ENCODE measurements at regions not wholly inside any gene's neighbourhood (a gene's known extent, or its start where the extent isn't known, plus 50 kb on each side); places are given as distances from the start of the nearest gene placed in this dataset.
A peak's percentile ranks its signal among the peaks of the same experiment; 100 is the strongest.

DNA sequence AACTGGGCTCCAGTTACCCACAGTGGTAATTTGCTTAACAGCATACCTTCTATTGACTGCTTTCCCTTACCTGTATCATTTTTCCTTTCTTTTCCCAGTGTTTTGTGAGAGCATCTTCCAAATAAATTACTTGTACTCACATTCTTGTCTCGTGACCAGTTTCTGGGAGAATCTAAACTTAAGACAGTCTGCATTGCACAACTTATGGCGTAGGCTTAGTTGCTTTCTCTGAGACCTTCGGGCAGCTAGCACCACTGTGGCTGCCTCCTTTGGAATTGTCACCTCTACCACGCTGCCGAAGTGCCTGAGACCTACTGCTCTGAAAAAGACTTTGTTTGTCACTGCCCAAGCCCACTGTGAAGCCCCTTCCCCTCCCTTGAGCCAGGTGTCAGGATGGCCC lies 188.1 kb upstream of the BMP2 start:
- DNase-seq (ENCODE audit: low read depth in 1 of 2, low spot score in 2 of 2) (no peak), FAIRE-seq (no peak)
- Histone ChIP-seq H3K36me3 (ENCODE audit: control insufficient read depth in 2 of 4, insufficient read depth in 4 of 4, low read length in 3 of 4) (no peaks in the 10 kb centered on the region), H3K23ac (ENCODE audit: insufficient read length) (no peak overlapping the region), H3K23me2 (ENCODE audit: low read depth, low read length) (no peaks in the 10 kb centered on the region), H3K18ac (ENCODE audit: extremely low read depth, low read length) (no peak overlapping the region), H3K27ac (ENCODE audit: low read depth, low read length) (no peak overlapping the region), H3K9me3 (ENCODE audit: insufficient read depth in 2 of 2, low read depth in 1 of 2, low read length in 1 of 2) (no peaks in the 10 kb centered on the region), H3K9ac (replicated peaks in 1 of 4; ENCODE audit: extremely low read depth in 1 of 4, low read depth in 3 of 4, low read length in 3 of 4) (no peak overlapping the region), H4K20me1 (replicated peaks in 1 of 2; ENCODE audit: control insufficient read depth in 1 of 2, insufficient read depth in 2 of 2, low read length in 2 of 2) (no peaks in the 10 kb centered on the region), H2BK15ac (ENCODE audit: low read length) (no peak overlapping the region), H3K79me1 (ENCODE audit: low read depth, low read length) (no peaks in the 10 kb centered on the region), H2BK120ac (replicated peaks; ENCODE audit: low read depth, low read length) (no peak overlapping the region), H4K5ac (ENCODE audit: insufficient read length, low read depth, low read length) (no peak overlapping the region), H2BK12ac (ENCODE audit: low read depth, low read length) (no peak overlapping the region), H2AFZ (ENCODE audit: low read length) (no peak overlapping the region), H3K4me3 (ENCODE audit: extremely low read depth in 1 of 4, insufficient read depth in 2 of 4, low read depth in 3 of 4, low read length in 4 of 4) (no peak overlapping the region), H3K56ac (replicated peaks; ENCODE audit: insufficient read length, low read depth, low read length) (no peak overlapping the region), H4K8ac (ENCODE audit: extremely low read depth, insufficient read depth, low read length) (no peak overlapping the region), H3K14ac (ENCODE audit: insufficient read length) (peak overlapping the region; percentile 16), H3K27me3 (replicated peaks in 1 of 4; ENCODE audit: control insufficient read depth in 3 of 4, extremely low read depth in 1 of 4, insufficient read depth in 3 of 4, low read length in 3 of 4) (no peaks in the 10 kb centered on the region), H3K79me2 (ENCODE audit: control insufficient read depth in 1 of 2, insufficient read depth in 2 of 2, low read length in 2 of 2) (no peaks in the 10 kb centered on the region), H4K91ac (replicated peaks; ENCODE audit: insufficient read length, low read length) (no peak overlapping the region), H2BK5ac (ENCODE audit: low read depth, low read length) (no peak overlapping the region), H3K4ac (replicated peaks; ENCODE audit: insufficient read length, low read depth, low read length) (no peak overlapping the region), H2AK5ac (ENCODE audit: low read depth, low read length) (no peak overlapping the region), H2BK20ac (ENCODE audit: low read length) (no peak overlapping the region), H3K4me1 (replicated peaks in 1 of 4; ENCODE audit: control insufficient read depth in 3 of 4, insufficient read depth in 4 of 4, low read length in 3 of 4) (peaks cover 0 to 3% (median 0%) of the 10 kb centered on the region in 4 experiments; a peak in 1 of 7 replicates), H3K4me2 (ENCODE audit: insufficient read depth in 1 of 2, low read depth in 2 of 2, low read length in 2 of 2) (no peak overlapping the region)
- TF ChIP-seq TAF7 (optimal IDR thresholded peaks at IDR 0.05; ENCODE audit: borderline replicate concordance, low read depth, low read length) (no peak), SP4 (IDR thresholded peaks at IDR 0.05; ENCODE audit: low read length) (no peak), SIN3A (conservative IDR thresholded peaks at IDR 0.05 in 1 of 2, IDR thresholded peaks at IDR 0.05 in 1 of 2; ENCODE audit: low read depth in 1 of 2, low read length in 2 of 2) (no peak), SUZ12 (IDR thresholded peaks at IDR 0.05; ENCODE audit: low read length) (no peak), USF2 (IDR thresholded peaks at IDR 0.05; ENCODE audit: low read length) (no peak), BRCA1 (IDR thresholded peaks at IDR 0.05; ENCODE audit: low read depth, low read length) (no peak), NANOG (IDR thresholded peaks at IDR 0.05; ENCODE audit: insufficient read depth, low read depth, low read length, poor library complexity, severe bottlenecking) (no peak), MAFK (IDR thresholded peaks at IDR 0.05; ENCODE audit: low read depth, low read length) (no peak), CHD1 (IDR thresholded peaks at IDR 0.05; ENCODE audit: low read depth, low read length) (no peak), BACH1 (IDR thresholded peaks at IDR 0.05; ENCODE audit: low read length) (no peak), KDM1A (IDR thresholded peaks at IDR 0.05; ENCODE audit: borderline replicate concordance, low read length) (no peak)
- ChIA-PET CTCF (ENCODE audit: partially characterized antibody) (no interaction called here), POLR2A (ENCODE audit: partially characterized antibody) (no interaction called here)
- WGBS, 2 experiments (ENCODE audit: extremely low coverage in 1 of 2, insufficient coverage in 1 of 2, insufficient read length in 1 of 2, insufficient replicate concordance in 2 of 2, low coverage in 1 of 2, low lambda C conversion rate in 2 of 2, missing lambda C conversion rate in 1 of 2): 93% methylated on average over 5 of the region's 5 CpGs; no CpG with 5 or more reads in 1 of the 2 experiments
